ENCODE measurements at regions not wholly inside any gene's neighbourhood (a gene's known extent, or its start where the extent isn't known, plus 50 kb on each side); places are given as distances from the start of the nearest gene placed in this dataset.

DNA sequence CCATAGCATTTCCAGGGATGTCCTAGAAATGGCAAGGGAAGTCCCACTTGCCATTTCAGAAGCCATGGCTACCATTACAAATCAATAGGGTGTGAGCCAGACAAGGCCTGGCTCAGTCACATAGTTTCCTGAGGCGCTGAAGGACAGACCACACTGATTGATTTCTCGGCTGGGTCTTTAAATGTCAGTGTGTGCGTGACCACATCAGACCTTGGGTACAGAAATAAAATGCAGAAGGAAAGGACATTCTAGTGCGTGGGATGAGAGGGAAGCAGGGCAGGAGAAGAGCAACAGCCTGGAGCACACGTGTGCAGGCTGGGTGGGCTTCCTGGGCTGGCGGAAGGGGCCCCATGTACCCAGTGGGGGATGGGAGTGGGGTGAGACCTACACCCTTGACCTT is 58.7 kb upstream of the LYRM9 start:
- H3K23me2 ChIP-seq (ENCODE audit: insufficient read length, low read depth, low read length, poor library complexity, severe bottlenecking), result no peaks in the 10 kb centered on the region
- H3K27ac Mint-ChIP-seq, result no peak overlapping the region
- WGBS (ENCODE audit: extremely low coverage, insufficient read length, low lambda C conversion rate), result no CpG with 5 or more reads among the region's 6 CpGs
- H2BK12ac ChIP-seq (ENCODE audit: insufficient read length, low read depth, low read length), result no peak overlapping the region
- no peak overlapping the region for H4K5ac ChIP-seq (ENCODE audit: insufficient read length, low read depth, low read length)
- H3K27me3 ChIP-seq (ENCODE audit: insufficient read depth, low read length), result no peaks in the 10 kb centered on the region
- no peak overlapping the region for H3K4me2 ChIP-seq (ENCODE audit: insufficient read depth, insufficient read length, low read length)
- no peaks in the 10 kb centered on the region for H3K36me3 Mint-ChIP-seq (ENCODE audit: insufficient read depth in 1 of 3, low read depth in 3 of 3)
- H3K79me2 ChIP-seq (ENCODE audit: insufficient read depth, low read length), result no peaks in the 10 kb centered on the region
- H3K4ac ChIP-seq (ENCODE audit: low read depth, low read length), result no peak overlapping the region
- no peaks in the 10 kb centered on the region for H3K9me3 Mint-ChIP-seq
- no peak overlapping the region for H4K8ac ChIP-seq (replicated peaks; ENCODE audit: insufficient read length, low read depth, low read length)
- no peak overlapping the region for H2BK20ac ChIP-seq (ENCODE audit: low read depth, low read length, poor library complexity, severe bottlenecking)
- no peak overlapping the region for H3K56ac ChIP-seq (ENCODE audit: insufficient read length, low read depth, low read length)
- peaks cover 21 to 38% of the 10 kb centered on the region in 2 experiments for H3K4me1 Mint-ChIP-seq
- TF ChIP-seq, protein P1, sequence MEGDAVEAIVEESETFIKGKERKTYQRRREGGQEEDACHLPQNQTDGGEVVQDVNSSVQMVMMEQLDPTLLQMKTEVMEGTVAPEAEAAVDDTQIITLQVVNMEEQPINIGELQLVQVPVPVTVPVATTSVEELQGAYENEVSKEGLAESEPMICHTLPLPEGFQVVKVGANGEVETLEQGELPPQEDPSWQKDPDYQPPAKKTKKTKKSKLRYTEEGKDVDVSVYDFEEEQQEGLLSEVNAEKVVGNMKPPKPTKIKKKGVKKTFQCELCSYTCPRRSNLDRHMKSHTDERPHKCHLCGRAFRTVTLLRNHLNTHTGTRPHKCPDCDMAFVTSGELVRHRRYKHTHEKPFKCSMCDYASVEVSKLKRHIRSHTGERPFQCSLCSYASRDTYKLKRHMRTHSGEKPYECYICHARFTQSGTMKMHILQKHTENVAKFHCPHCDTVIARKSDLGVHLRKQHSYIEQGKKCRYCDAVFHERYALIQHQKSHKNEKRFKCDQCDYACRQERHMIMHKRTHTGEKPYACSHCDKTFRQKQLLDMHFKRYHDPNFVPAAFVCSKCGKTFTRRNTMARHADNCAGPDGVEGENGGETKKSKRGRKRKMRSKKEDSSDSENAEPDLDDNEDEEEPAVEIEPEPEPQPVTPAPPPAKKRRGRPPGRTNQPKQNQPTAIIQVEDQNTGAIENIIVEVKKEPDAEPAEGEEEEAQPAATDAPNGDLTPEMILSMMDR (conservative IDR thresholded peaks at IDR 0.05), result no peak
- H3K23ac ChIP-seq (ENCODE audit: insufficient read length, low read depth, low read length), result no peak overlapping the region
- H2AK5ac ChIP-seq (ENCODE audit: insufficient read length, low read length), result no peak overlapping the region
- no peak overlapping the region for H3K4me3 Mint-ChIP-seq
- H2BK120ac ChIP-seq (ENCODE audit: low read depth, low read length, poor library complexity, severe bottlenecking), result no peak overlapping the region
- H3K27me3 Mint-ChIP-seq (ENCODE audit: low read depth), result peaks cover 4% of the 10 kb centered on the region; the same call in 1 of the 2 replicates
- H3K79me1 ChIP-seq (ENCODE audit: insufficient read depth, low read depth, low read length, poor library complexity, severe bottlenecking), result no peaks in the 10 kb centered on the region
- H3K18ac ChIP-seq (ENCODE audit: insufficient read length, low read depth, low read length), result no peak overlapping the region
- H3T11ph ChIP-seq (ENCODE audit: low read length), result no peak overlapping the region
- H3K4me1 ChIP-seq (ENCODE audit: insufficient read depth, low read length), result peaks cover 5% of the 10 kb centered on the region; the same call in 1 of the 2 replicates
- no peak overlapping the region for H3K9ac ChIP-seq (ENCODE audit: extremely low read depth, insufficient read length, low read length)
- no peak overlapping the region for H2BK15ac ChIP-seq (ENCODE audit: low read depth, low read length)
- no peak for DNase-seq
- no peak overlapping the region for H3K27ac ChIP-seq (ENCODE audit: insufficient read length, low read depth, low read length)
- no peak overlapping the region for H2BK5ac ChIP-seq (ENCODE audit: insufficient read length, low read length)
- no peak overlapping the region for H2AFZ ChIP-seq (ENCODE audit: low read length)
- no peak overlapping the region for H3K14ac ChIP-seq (ENCODE audit: insufficient read depth, low read length)
- H4K91ac ChIP-seq (ENCODE audit: insufficient read length, low read depth, low read length), result no peak overlapping the region
- H3K9me3 ChIP-seq (ENCODE audit: control insufficient read depth, low read depth, low read length), result no peaks in the 10 kb centered on the region
- no peaks in the 10 kb centered on the region for H4K20me1 ChIP-seq (ENCODE audit: control insufficient read depth, insufficient read depth, insufficient read length)

Measured in H9 (cell line).